Kidney epithelial cell (primary cell): ENCODE measurements at regions not wholly inside any gene's neighbourhood (a gene's known extent, or its start where the extent isn't known, plus 50 kb on each side); places are given as distances from the start of the nearest gene placed in this dataset.

Source experiments
- DNase-seq: peaks from one replicate; pipeline ENCODE4 v3.0.0-alpha.2; 2010; ENCODE audit warnings: low read depth
- H3K27me3 ChIP-seq: 2 replicates; pipeline ENCODE4 v1.6.0; 2011; ENCODE audit warnings: low read length; ENCODE audit not compliant: control insufficient read depth, insufficient read depth
- H3K36me3 ChIP-seq: 2 replicates; pipeline ENCODE4 v1.5.1; 2011; ENCODE audit warnings: low read length; ENCODE audit not compliant: control insufficient read depth, insufficient read depth
- H3K4me3 ChIP-seq: 2 replicates; pipeline ENCODE4 v1.5.1; 2011; ENCODE audit warnings: low read depth, mild to moderate bottlenecking, control low read depth, low read length
- CTCF ChIP-seq: IDR thresholded peaks from 2 replicates; pipeline ENCODE4 v1.5.1; 2011; ENCODE audit warnings: mild to moderate bottlenecking, moderate library complexity, low read length, control low read depth, inconsistent platforms; ENCODE audit not compliant: insufficient read depth, poor library complexity, severe bottlenecking

DNA sequence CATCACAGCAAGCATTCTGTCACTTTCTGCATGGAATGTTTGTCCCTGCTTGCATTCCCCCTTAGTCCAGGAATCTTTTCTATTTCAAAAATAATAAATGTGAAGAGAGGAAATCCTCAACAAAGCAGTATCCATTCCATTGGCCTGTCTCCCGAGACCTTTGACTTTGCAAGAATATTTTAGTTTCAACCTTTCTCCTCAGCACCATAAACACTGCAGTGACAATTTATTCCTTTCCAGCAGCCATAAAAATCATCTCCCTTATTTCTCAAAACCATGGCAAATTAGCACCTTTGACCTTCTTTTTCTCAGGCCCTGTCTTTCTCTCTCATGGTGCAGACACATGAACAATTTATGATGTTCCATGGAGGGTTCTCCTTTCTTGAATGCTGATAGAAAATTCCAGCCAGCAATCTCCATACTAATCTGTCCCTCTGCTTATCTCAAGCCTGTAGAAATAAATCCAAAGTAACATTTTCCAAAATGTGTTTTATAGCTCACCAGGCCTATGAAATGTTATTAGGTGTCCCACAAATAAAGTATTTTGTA, 352.1 kb upstream of the CCL2 start:
- no peak for TF ChIP-seq CTCF
- Histone ChIP-seq H3K36me3 (no peaks in the 10 kb centered on the region), H3K4me3 (no peak overlapping the region), H3K27me3 (no peaks in the 10 kb centered on the region)
- DNase-seq = no peak

DNA sequence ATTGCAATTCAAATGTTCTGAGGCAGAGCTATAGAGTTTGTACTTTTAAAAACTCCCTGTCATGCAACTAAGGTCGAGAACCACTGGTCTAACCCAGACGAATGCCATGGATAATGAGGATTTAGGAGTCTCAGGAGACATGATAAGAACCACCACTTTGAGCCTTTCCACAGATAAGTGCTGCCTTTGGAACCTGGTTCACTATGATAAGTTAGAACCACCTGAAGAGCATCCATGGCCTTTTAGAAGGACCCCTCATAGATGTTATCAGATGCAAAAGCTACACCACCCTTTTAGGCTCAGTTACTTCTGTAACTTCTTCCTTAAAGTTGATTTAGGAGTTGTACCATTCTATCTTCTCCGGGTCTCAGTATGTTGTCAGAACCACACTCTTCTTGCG, 350.6 kb upstream of the CCL2 start:
- TF ChIP-seq CTCF = no peak
- Histone ChIP-seq H3K4me3 (no peak overlapping the region), H3K36me3 (no peaks in the 10 kb centered on the region), H3K27me3 (no peaks in the 10 kb centered on the region)
- no peak for DNase-seq

GRCh38 chr17:33905338-33905800, 349.7 kb upstream of the CCL2 start:
- no peaks in the 10 kb centered on the region for H3K27me3 ChIP-seq
- no peaks in the 10 kb centered on the region for H3K36me3 ChIP-seq
- TF ChIP-seq CTCF = no peak
- no peak overlapping the region for H3K4me3 ChIP-seq
- DNase-seq = no peak

GRCh38 chr17:33908363-33909064, 346.6 kb upstream of the CCL2 start:
- TF ChIP-seq CTCF = no peak
- H3K27me3 ChIP-seq = no peaks in the 10 kb centered on the region
- no peaks in the 10 kb centered on the region for H3K36me3 ChIP-seq
- DNase-seq = no peak
- no peak overlapping the region for H3K4me3 ChIP-seq

DNA sequence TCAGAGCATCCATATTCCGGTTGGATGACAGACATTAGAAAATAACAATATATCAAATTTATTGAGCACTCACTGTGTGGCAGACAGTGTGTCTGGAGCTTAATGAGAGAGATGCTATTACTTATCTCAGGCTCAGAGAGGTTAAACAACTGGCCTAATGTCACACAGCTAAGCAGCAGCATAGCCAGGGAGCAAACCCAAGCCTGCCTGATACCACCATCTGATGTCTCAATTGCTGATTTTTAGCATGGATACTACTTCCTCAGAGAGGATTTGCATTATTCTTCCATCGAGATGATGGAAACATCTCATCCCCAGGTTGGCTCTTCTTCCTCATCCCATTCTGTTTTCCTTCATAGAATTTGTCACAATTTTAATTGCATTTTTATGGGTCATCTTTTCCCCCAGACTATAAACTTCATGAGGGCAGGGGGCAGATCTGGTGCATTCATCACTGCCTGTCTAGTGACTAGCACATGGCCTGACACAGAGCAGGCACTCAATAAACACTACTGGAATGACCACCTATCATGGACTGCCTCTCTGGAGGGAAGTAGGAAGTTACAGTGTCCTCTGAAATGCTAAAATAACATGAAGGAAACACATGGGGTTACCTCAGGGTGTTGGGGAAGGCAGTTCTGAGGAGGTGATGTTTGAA, 344.8 kb upstream of the CCL2 start:
- Histone ChIP-seq H3K36me3 (no peaks in the 10 kb centered on the region), H3K4me3 (no peak overlapping the region), H3K27me3 (no peaks in the 10 kb centered on the region)
- no peak for TF ChIP-seq CTCF
- DNase-seq = no peak

DNA sequence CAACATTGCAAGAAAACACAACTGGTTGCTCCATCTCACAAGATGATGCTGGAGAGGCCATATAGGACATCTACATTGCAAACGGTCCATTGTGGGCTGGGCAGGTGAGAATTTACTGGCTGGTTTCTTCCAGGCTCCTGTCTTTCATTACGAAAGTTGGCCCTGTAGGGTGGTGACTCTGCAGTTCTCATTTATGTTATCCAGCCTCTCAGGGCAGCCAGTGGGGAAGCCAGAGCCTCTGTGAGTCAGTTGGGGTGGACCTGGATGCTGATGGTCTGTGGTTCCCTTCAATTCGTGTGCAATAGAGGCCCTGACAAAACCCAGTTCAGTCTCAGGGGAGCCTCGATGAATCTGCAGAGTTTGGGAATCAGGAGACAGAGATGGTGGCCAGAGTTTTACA, 341.0 kb upstream of the CCL2 start:
- Histone ChIP-seq H3K36me3 (no peaks in the 10 kb centered on the region), H3K27me3 (no peaks in the 10 kb centered on the region), H3K4me3 (no peak overlapping the region)
- TF ChIP-seq CTCF = no peak
- no peak for DNase-seq
